H1 (cell line): ENCODE measurements at regions not wholly inside any gene's neighbourhood (a gene's known extent, or its start where the extent isn't known, plus 50 kb on each side); places are given as distances from the start of the nearest gene placed in this dataset.

Experiments used
- CTCF ChIA-PET: fragments of 300-600 bp; sonication (Branson Sonifier 250); formaldehyde crosslinking; loops from one replicate; lab custom pipeline; 2021; ENCODE audit not compliant: partially characterized antibody; lab: Charles Lee
- POLR2A ChIA-PET: fragments of 300-600 bp; sonication (Branson Sonifier 250); formaldehyde crosslinking; loops from one replicate; lab custom pipeline; 2021; ENCODE audit warnings: inconsistent platforms; ENCODE audit not compliant: partially characterized antibody; lab: Charles Lee
- DNase-seq, 2 experiments: peaks; one replicate each; pipeline versions ENCODE4 v3.0.0 to v3.0.0-alpha.2; 2010 to 2022; ENCODE audit warnings: low spot score in 2 of 2, low read depth in 1 of 2, mixed read lengths in 1 of 2
- FAIRE-seq: peaks from 2 replicates; lab custom pipeline; 2011; peaks lifted over from hg19 to GRCh38; lab: Jason Lieb, UNC
- H2AFZ ChIP-seq: 2 replicates; pipeline ENCODE4 v1.8.1; 2012; ENCODE audit warnings: low read length, inconsistent platforms
- H2AK5ac ChIP-seq: 2 replicates; pipeline ENCODE4 v1.6.1; 2013; ENCODE audit warnings: low read depth, low read length
- H2BK120ac ChIP-seq: replicated peaks from 2 replicates; pipeline ENCODE3; 2013; ENCODE audit warnings: low read depth, low read length, inconsistent platforms
- H2BK12ac ChIP-seq: 2 replicates; pipeline ENCODE4 v1.6.1; 2013; ENCODE audit warnings: low read depth, low read length
- H2BK15ac ChIP-seq: 2 replicates; pipeline ENCODE4 v1.6.1; 2013; ENCODE audit warnings: low read length
- H2BK20ac ChIP-seq: 2 replicates; pipeline ENCODE4 v1.6.1; 2013; ENCODE audit warnings: low read length
- H2BK5ac ChIP-seq: 2 replicates; pipeline ENCODE4 v1.6.1; 2013; ENCODE audit warnings: low read depth, low read length
- H3K14ac ChIP-seq: 2 replicates; pipeline ENCODE4 v1.6.1; 2013; ENCODE audit warnings: inconsistent platforms; ENCODE audit not compliant: insufficient read length
- H3K18ac ChIP-seq: 2 replicates; pipeline ENCODE4 v1.6.1; 2013; ENCODE audit warnings: low read length; ENCODE audit errors: extremely low read depth
- H3K23ac ChIP-seq: 2 replicates; pipeline ENCODE4 v1.6.1; 2013; ENCODE audit warnings: inconsistent platforms; ENCODE audit not compliant: insufficient read length
- H3K23me2 ChIP-seq: 2 replicates; pipeline ENCODE4 v1.6.1; 2013; ENCODE audit warnings: low read depth, low read length
- H3K27ac ChIP-seq: 2 replicates; pipeline ENCODE4 v1.6.1; 2011; ENCODE audit warnings: low read depth, low read length, inconsistent platforms
- H3K27me3 ChIP-seq, 4 experiments: replicated peaks in 1 of 4; 1 replicate in 1 of 4; 2 replicates in 3 of 4; pipeline versions ENCODE4 v1.6.1 to v1.8.1; 2011 to 2013; ENCODE audit warnings: low read length in 3 of 4, mild to moderate bottlenecking in 3 of 4, inconsistent platforms in 2 of 4, mixed read lengths in 2 of 4, moderate library complexity in 1 of 4; ENCODE audit not compliant: control insufficient read depth in 3 of 4, insufficient read depth in 3 of 4; ENCODE audit errors: extremely low read depth in 1 of 4
- H3K36me3 ChIP-seq, 4 experiments: 2 replicates each; pipeline versions ENCODE4 v1.6.1 to v1.8.1; 2011 to 2013; ENCODE audit warnings: mild to moderate bottlenecking in 4 of 4, low read length in 3 of 4, moderate library complexity in 2 of 4, control low read depth in 1 of 4, inconsistent platforms in 1 of 4; ENCODE audit not compliant: insufficient read depth in 4 of 4, control insufficient read depth in 2 of 4
- H3K4ac ChIP-seq: replicated peaks from 2 replicates; pipeline ENCODE3; 2013; ENCODE audit warnings: low read length, low read depth, mixed read lengths, inconsistent platforms; ENCODE audit not compliant: insufficient read length
- H3K4me1 ChIP-seq, 4 experiments: replicated peaks in 1 of 4; 1 replicate in 1 of 4; 2 replicates in 3 of 4; pipeline versions ENCODE4 v1.6.1 to v1.8.1; 2011 to 2013; ENCODE audit warnings: low read length in 3 of 4, inconsistent platforms in 2 of 4, mixed read lengths in 1 of 4; ENCODE audit not compliant: insufficient read depth in 4 of 4, control insufficient read depth in 3 of 4
- H3K4me2 ChIP-seq, 2 experiments: 2 replicates each; pipeline versions ENCODE4 v1.6.1 to v1.8.1; 2011 to 2013; ENCODE audit warnings: low read depth in 2 of 2, low read length in 2 of 2, control low read depth in 1 of 2, inconsistent platforms in 1 of 2, mild to moderate bottlenecking in 1 of 2; ENCODE audit not compliant: insufficient read depth in 1 of 2
- H3K4me3 ChIP-seq, 4 experiments: fragments of 200-600, 300-600 bp in 1 of 4; sonication (generic), shearing (Covaris generic), sonication (Bioruptor Twin) in 1 of 4; 2 replicates each; pipeline versions ENCODE4 v1.5.1 to v1.8.1; 2011 to 2016; ENCODE audit warnings: low read length in 4 of 4, low read depth in 3 of 4, control low read depth in 2 of 4, inconsistent platforms in 2 of 4, mild to moderate bottlenecking in 2 of 4, mixed read lengths in 1 of 4, moderate library complexity in 1 of 4; ENCODE audit not compliant: insufficient read depth in 2 of 4; ENCODE audit errors: extremely low read depth in 1 of 4
- H3K56ac ChIP-seq: replicated peaks from 2 replicates; pipeline ENCODE3; 2013; ENCODE audit warnings: low read depth, mild to moderate bottlenecking, mixed read lengths, low read length, inconsistent platforms; ENCODE audit not compliant: insufficient read length
- H3K79me1 ChIP-seq: 2 replicates; pipeline ENCODE4 v1.6.1; 2013; ENCODE audit warnings: low read depth, low read length, control low read depth
- H3K79me2 ChIP-seq, 2 experiments: 2 replicates each; pipeline versions ENCODE4 v1.6.1 to v1.8.1; 2012 to 2013; ENCODE audit warnings: low read length in 2 of 2, mild to moderate bottlenecking in 2 of 2, inconsistent platforms in 1 of 2; ENCODE audit not compliant: insufficient read depth in 2 of 2, control insufficient read depth in 1 of 2
- H3K9ac ChIP-seq, 4 experiments: replicated peaks in 1 of 4; 1 replicate in 1 of 4; 2 replicates in 3 of 4; pipeline versions ENCODE4 v1.6.1 to v1.8.1; 2011 to 2013; ENCODE audit warnings: low read depth in 3 of 4, low read length in 3 of 4, control low read depth in 2 of 4, mild to moderate bottlenecking in 2 of 4, moderate library complexity in 2 of 4, inconsistent platforms in 1 of 4; ENCODE audit errors: extremely low read depth in 1 of 4
- H3K9me3 ChIP-seq, 2 experiments: 2 replicates each; pipeline versions ENCODE4 v1.6.1 to v1.8.1; 2012 to 2013; ENCODE audit warnings: mild to moderate bottlenecking in 2 of 2, moderate library complexity in 2 of 2, control low read depth in 1 of 2, inconsistent platforms in 1 of 2, low read depth in 1 of 2, low read length in 1 of 2, mixed read lengths in 1 of 2; ENCODE audit not compliant: insufficient read depth in 2 of 2
- H4K20me1 ChIP-seq, 2 experiments: replicated peaks in 1 of 2; 2 replicates each; pipeline versions ENCODE3 to v1.8.1; 2011 to 2013; ENCODE audit warnings: inconsistent platforms in 2 of 2, low read length in 2 of 2, mild to moderate bottlenecking in 1 of 2; ENCODE audit not compliant: insufficient read depth in 2 of 2, control insufficient read depth in 1 of 2
- H4K5ac ChIP-seq: 2 replicates; pipeline ENCODE4 v1.6.1; 2013; ENCODE audit warnings: low read length, low read depth, mixed read lengths, inconsistent platforms; ENCODE audit not compliant: insufficient read length
- H4K8ac ChIP-seq: 2 replicates; pipeline ENCODE4 v1.8.0; 2013; ENCODE audit warnings: mild to moderate bottlenecking, moderate library complexity, low read length, inconsistent platforms; ENCODE audit not compliant: insufficient read depth; ENCODE audit errors: extremely low read depth
- H4K91ac ChIP-seq: replicated peaks from 2 replicates; pipeline ENCODE3; 2013; ENCODE audit warnings: low read length, mixed read lengths, inconsistent platforms; ENCODE audit not compliant: insufficient read length
- CTBP2 ChIP-seq: IDR thresholded peaks from 2 replicates; pipeline ENCODE4 v1.7.0; 2011; ENCODE audit warnings: borderline replicate concordance, mild to moderate bottlenecking, moderate library complexity, mixed read lengths, low read length; ENCODE audit not compliant: insufficient read depth, insufficient read length
- GTF2F1 ChIP-seq: IDR thresholded peaks from 2 replicates; pipeline ENCODE4 v1.6.1; 2012; ENCODE audit warnings: low read depth, low read length, improper control_type of control experiment, borderline replicate concordance
- KDM5A ChIP-seq: fragments of 200-600 bp; IDR thresholded peaks from 2 replicates; pipeline ENCODE4 v1.7.1; 2012; ENCODE audit warnings: mild to moderate bottlenecking, low read length, inconsistent platforms, mixed read lengths
- TAF1 ChIP-seq: IDR thresholded peaks from 2 replicates; pipeline ENCODE4 v1.6.1; 2011; ENCODE audit warnings: mild to moderate bottlenecking, low read depth, low read length
- WGBS, 2 experiments: shearing (Covaris generic) in 1 of 2; methylation state at CpG; one replicate each; pipeline versions ENCODE4 v1.1.6 to v1.1.7; 2013 to 2015; ENCODE audit warnings: low lambda C conversion rate in 2 of 2, mixed read lengths in 2 of 2, inconsistent platforms in 1 of 2, low coverage in 1 of 2, missing lambda C conversion rate in 1 of 2; ENCODE audit not compliant: insufficient replicate concordance in 2 of 2, insufficient coverage in 1 of 2, insufficient read length in 1 of 2; ENCODE audit errors: extremely low coverage in 1 of 2, missing lambda C conversion rate in 1 of 2; 5-methylcytosine and 5-hydroxymethylcytosine counted together

DNA sequence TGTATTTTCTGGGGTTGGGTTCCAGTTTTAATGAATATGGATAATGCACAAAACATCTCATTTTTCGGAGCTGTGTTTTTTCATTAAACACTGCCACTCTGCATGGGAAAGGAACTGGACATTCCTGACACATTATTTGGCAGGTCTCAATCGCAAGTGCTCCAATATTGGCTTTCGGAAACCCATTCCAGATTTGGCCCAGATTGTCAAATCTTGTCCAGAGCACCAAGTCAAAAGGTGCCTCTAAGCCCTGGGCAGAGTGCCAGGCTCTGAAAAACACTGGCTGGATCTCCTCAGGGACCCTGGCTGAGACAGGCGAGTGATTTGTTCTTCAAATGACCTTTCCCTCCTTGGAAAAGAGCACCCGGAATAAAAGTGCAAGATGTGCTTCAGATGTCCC lies 68.4 kb upstream of the MRPS6 start:
- Histone ChIP-seq H3K56ac (no peak overlapping the region), H4K91ac (no peak overlapping the region), H3K14ac (no peak overlapping the region), H2BK12ac (no peak overlapping the region), H3K9ac (no peak overlapping the region), H3K27me3 (no peaks in the 10 kb centered on the region), H3K18ac (no peak overlapping the region), H3K4me3 (no peak overlapping the region), H3K23me2 (no peaks in the 10 kb centered on the region; the same call in 1 of the 2 replicates), H3K27ac (no peak overlapping the region), H3K4ac (no peak overlapping the region), H2AK5ac (no peak overlapping the region), H3K79me1 (no peaks in the 10 kb centered on the region), H4K8ac (no peak overlapping the region), H2BK5ac (no peak overlapping the region), H3K23ac (no peak overlapping the region), H3K4me2 (no peak overlapping the region), H3K79me2 (no peaks in the 10 kb centered on the region), H2BK20ac (no peak overlapping the region), H4K5ac (no peak overlapping the region), H2AFZ (no peak overlapping the region), H2BK15ac (no peak overlapping the region), H2BK120ac (no peak overlapping the region), H4K20me1 (no peaks in the 10 kb centered on the region), H3K4me1 (no peaks in the 10 kb centered on the region), H3K9me3 (no peaks in the 10 kb centered on the region), H3K36me3 (no peaks in the 10 kb centered on the region)
- ChIA-PET POLR2A (interaction anchor here (1.2 kb wide), 1 partner anchor 19 kb away, joined by 3 read pairs; no protein-coding TSS in a partner anchor), CTCF (interaction anchor here (0.8 to 1.5 kb wide), 2 partner anchors 30 to 81 kb away, joined by 3 to 6 read pairs; no protein-coding TSS in a partner anchor)
- no peak for FAIRE-seq
- no peak for TF ChIP-seq CTBP2
- TF ChIP-seq GTF2F1: no peak
- TF ChIP-seq KDM5A: no peak
- TF ChIP-seq TAF1: no peak
- no peak for DNase-seq
- WGBS, 2 experiments: 91% methylated on average over 5 of the region's 5 CpGs; no CpG with 5 or more reads in 1 of the 2 experiments
